CD4-positive, alpha-beta memory T cell (primary cell): ENCODE measurements at regions not wholly inside any gene's neighbourhood (a gene's known extent, or its start where the extent isn't known, plus 50 kb on each side); places are given as distances from the start of the nearest gene placed in this dataset.
"Not testable (repeated sequence)": the region's sequence is repeated elsewhere in the genome, so short reads cannot be mapped to it uniquely, and the experiment has no call there.

ENCODE experiments used
- CTCF ChIA-PET: fragments of 350-600 bp; sonication (Branson Sonifier 250); formaldehyde crosslinking; loops from one replicate; lab custom pipeline; 2021; ENCODE audit warnings: inconsistent platforms; ENCODE audit not compliant: partially characterized antibody; lab: Charles Lee
- POLR2A ChIA-PET: fragments of 350-600 bp; sonication (Branson Sonifier 250); formaldehyde crosslinking; loops from one replicate; lab custom pipeline; 2021; ENCODE audit not compliant: partially characterized antibody; lab: Charles Lee
- DNase-seq, 5 donors: peaks; one replicate each; pipeline versions ENCODE4 v3.0.0 to v3.0.0-alpha.2; 2020 to 2022; ENCODE audit warnings: mixed read lengths in 1 of 5
- H3K27ac ChIP-seq: one replicate; pipeline ENCODE4 v1.7.0; 2013; ENCODE audit warnings: low read depth, low read length
- H3K27me3 ChIP-seq: 2 replicates; pipeline ENCODE4 v1.7.0; 2013; ENCODE audit warnings: mild to moderate bottlenecking, low read length, moderate library complexity; ENCODE audit not compliant: insufficient read depth
- H3K36me3 ChIP-seq: 2 replicates; pipeline ENCODE4 v1.7.0; 2013; ENCODE audit warnings: mild to moderate bottlenecking, low read length, moderate library complexity; ENCODE audit not compliant: insufficient read depth
- H3K4me1 ChIP-seq: 2 replicates; pipeline ENCODE4 v1.7.0; 2013; ENCODE audit warnings: mild to moderate bottlenecking, low read length, moderate library complexity; ENCODE audit not compliant: insufficient read depth
- H3K4me3 ChIP-seq, 2 donors: one replicate each; pipeline ENCODE4 v1.7.0; 2013; ENCODE audit warnings: low read length in 2 of 2, mild to moderate bottlenecking in 1 of 2
- H3K9me3 ChIP-seq, 2 donors: one replicate each; pipeline ENCODE4 v1.7.0; 2013; ENCODE audit warnings: low read length in 2 of 2, control low read depth in 1 of 2; ENCODE audit not compliant: control insufficient read depth in 1 of 2
- H3K27ac Mint-ChIP-seq, 7 donors: one replicate each; pipeline ENCODE4 v1.8.0; 2020 to 2021; ENCODE audit warnings: mixed read lengths in 7 of 7, mild to moderate bottlenecking in 6 of 7, inconsistent platforms in 3 of 7, moderate library complexity in 3 of 7
- H3K27me3 Mint-ChIP-seq, 2 donors: one replicate each; pipeline ENCODE4 v1.8.0; 2020 to 2021; ENCODE audit warnings: mixed read lengths in 2 of 2
- H3K36me3 Mint-ChIP-seq, 2 donors: one replicate each; pipeline ENCODE4 v1.8.0; 2020 to 2021; ENCODE audit warnings: mixed read lengths in 2 of 2, inconsistent platforms in 1 of 2, mild to moderate bottlenecking in 1 of 2
- H3K4me1 Mint-ChIP-seq, 4 donors: one replicate each; pipeline ENCODE4 v1.8.0; 2020 to 2021; ENCODE audit warnings: mixed read lengths in 4 of 4, mild to moderate bottlenecking in 1 of 4
- H3K4me3 Mint-ChIP-seq, 8 donors: one replicate each; pipeline ENCODE4 v1.8.0; 2020 to 2021; ENCODE audit warnings: mixed read lengths in 8 of 8, mild to moderate bottlenecking in 7 of 8, moderate library complexity in 6 of 8, inconsistent platforms in 3 of 8
- H3K9me3 Mint-ChIP-seq, 8 donors: one replicate each; pipeline ENCODE4 v1.8.0; 2020 to 2021; ENCODE audit warnings: mixed read lengths in 8 of 8, mild to moderate bottlenecking in 5 of 8, inconsistent platforms in 3 of 8, moderate library complexity in 1 of 8
- intact Hi-C: fragments of 100-400 bp; cut with micrococcal nuclease; formaldehyde crosslinking; loops from one replicate; pipeline ENCODE4 v1.15.1; 2023

- H3K36me3 ChIP-seq, H3K27me3 Mint-ChIP-seq, H3K4me3 ChIP-seq, POLR2A ChIA-PET, intact Hi-C loops, CTCF ChIA-PET, H3K27ac ChIP-seq, H3K9me3 Mint-ChIP-seq, H3K9me3 ChIP-seq, H3K36me3 Mint-ChIP-seq, H3K27me3 ChIP-seq, H3K4me3 Mint-ChIP-seq, H3K27ac Mint-ChIP-seq, DNase-seq, H3K4me1 ChIP-seq, H3K4me1 Mint-ChIP-seq: not testable (repeated sequence)
These were observed 118.9 kb upstream of the LARP1 start for GRCh38 chr5:154636271-154636670.

DNA sequence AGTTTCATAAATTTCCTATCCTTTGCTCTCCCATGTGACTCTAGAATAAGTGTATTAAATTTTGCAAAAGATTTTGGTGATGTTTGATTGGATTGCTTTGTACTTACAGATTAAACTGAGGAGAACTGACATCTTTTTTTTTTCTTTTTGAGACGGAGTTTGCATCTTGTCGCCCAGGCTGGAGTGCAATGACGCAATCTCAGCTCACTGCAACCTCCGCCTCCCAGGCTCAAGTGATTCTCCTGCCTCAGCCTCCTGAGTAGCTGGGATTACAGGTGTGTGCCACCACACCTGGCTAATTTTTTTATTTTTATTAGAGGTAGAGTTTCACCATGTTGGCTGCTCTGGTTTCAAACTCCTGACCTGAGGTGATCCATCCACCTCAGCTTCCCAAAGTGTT is 121.4 kb upstream of the LARP1 start:
- DNase-seq, H3K36me3 ChIP-seq, H3K4me1 Mint-ChIP-seq, H3K4me3 ChIP-seq, H3K27ac ChIP-seq, H3K27ac Mint-ChIP-seq, POLR2A ChIA-PET, CTCF ChIA-PET, H3K4me1 ChIP-seq, H3K9me3 Mint-ChIP-seq, intact Hi-C loops, H3K36me3 Mint-ChIP-seq, H3K9me3 ChIP-seq, H3K27me3 ChIP-seq, H3K4me3 Mint-ChIP-seq, H3K27me3 Mint-ChIP-seq: not testable (repeated sequence)

GRCh38 chr5:154631141-154631540 is 124.0 kb upstream of the LARP1 start:
- Mint-ChIP-seq H3K36me3 (no peaks in the 10 kb centered on the region), H3K27me3 (peaks cover 0 to 2% of the 10 kb centered on the region in 2 donors), H3K9me3 (peaks cover 0 to 2% (median 0%) of the 10 kb centered on the region in 8 donors), H3K4me1 (no peaks in the 10 kb centered on the region), H3K27ac (no peak overlapping the region), H3K4me3 (no peak overlapping the region)
- DNase-seq = no peak
- no peak overlapping the region for H3K4me3 ChIP-seq
- no peaks in the 10 kb centered on the region for H3K27me3 ChIP-seq
- no peaks in the 10 kb centered on the region for H3K9me3 ChIP-seq
- ChIA-PET CTCF (interaction anchor here (0.6 kb wide), 1 partner anchor 24 kb away, joined by 3 read pairs; no protein-coding TSS in a partner anchor), POLR2A (no interaction called here)
- no peak overlapping the region for H3K27ac ChIP-seq
- intact Hi-C loops = no loop called here
- no peaks in the 10 kb centered on the region for H3K4me1 ChIP-seq
- no peaks in the 10 kb centered on the region for H3K36me3 ChIP-seq

- DNase-seq = no peak
- POLR2A ChIA-PET = no interaction called here
- H3K4me3 Mint-ChIP-seq = no peak overlapping the region
- Histone ChIP-seq H3K27ac (no peak overlapping the region), H3K36me3 (no peaks in the 10 kb centered on the region), H3K4me3 (no peak overlapping the region), H3K27me3 (no peaks in the 10 kb centered on the region), H3K9me3 (no peaks in the 10 kb centered on the region), H3K4me1 (no peaks in the 10 kb centered on the region)
- no peaks in the 10 kb centered on the region for H3K4me1 Mint-ChIP-seq
- H3K36me3 Mint-ChIP-seq = no peaks in the 10 kb centered on the region
- peaks cover 0 to 2% of the 10 kb centered on the region in 2 donors for H3K27me3 Mint-ChIP-seq
- CTCF ChIA-PET = interaction anchor here (1.0 kb wide), 1 partner anchor 10 kb away, joined by 5 read pairs; no protein-coding TSS in a partner anchor
- H3K27ac Mint-ChIP-seq = no peak overlapping the region
- intact Hi-C loops = no loop called here
- peaks cover 0 to under 1% (median 0%) of the 10 kb centered on the region in 8 donors for H3K9me3 Mint-ChIP-seq
These were observed 124.8 kb upstream of the LARP1 start for GRCh38 chr5:154630410-154630809.

DNA sequence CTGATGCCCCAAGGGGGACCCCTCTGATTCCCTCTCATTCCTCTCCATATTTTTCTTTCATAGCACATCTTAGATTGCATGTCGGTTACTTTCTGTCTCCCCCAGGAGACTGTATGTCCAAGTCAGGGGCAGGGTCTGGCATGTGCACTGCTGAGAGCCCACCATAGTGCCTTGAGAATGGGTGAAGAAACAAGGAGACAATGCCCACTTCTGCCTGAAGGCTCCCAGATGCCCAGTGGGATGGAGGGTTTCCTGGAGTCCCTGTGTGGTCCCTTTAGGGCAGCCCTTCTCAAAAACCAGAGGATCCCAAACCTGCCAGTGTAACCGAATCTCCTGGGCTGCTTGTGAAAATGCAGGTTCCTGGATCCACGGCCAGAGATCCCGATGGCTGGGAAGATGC is 126.5 kb upstream of the LARP1 start:
- Histone ChIP-seq H3K4me1 (no peaks in the 10 kb centered on the region), H3K27ac (no peak overlapping the region), H3K4me3 (no peak overlapping the region), H3K9me3 (no peaks in the 10 kb centered on the region), H3K36me3 (no peaks in the 10 kb centered on the region), H3K27me3 (no peaks in the 10 kb centered on the region)
- Mint-ChIP-seq H3K4me3 (no peak overlapping the region), H3K27me3 (peaks cover 2 to 4% of the 10 kb centered on the region in 2 donors), H3K36me3 (no peaks in the 10 kb centered on the region), H3K9me3 (peaks cover 0 to 4% (median 0%) of the 10 kb centered on the region in 8 donors), H3K4me1 (no peaks in the 10 kb centered on the region), H3K27ac (no peak overlapping the region)
- POLR2A ChIA-PET = no interaction called here
- intact Hi-C loops = no loop called here
- DNase-seq = no peak
- CTCF ChIA-PET = no interaction called here

GRCh38 chr5:154627698-154628678 is 127.2 kb upstream of the LARP1 start:
- H3K4me3 ChIP-seq = no peak overlapping the region
- no peak overlapping the region for H3K4me3 Mint-ChIP-seq
- CTCF ChIA-PET = no interaction called here
- H3K9me3 Mint-ChIP-seq = peaks cover 0 to 4% (median 0%) of the 10 kb centered on the region in 8 donors
- no peaks in the 10 kb centered on the region for H3K4me1 Mint-ChIP-seq
- no peak overlapping the region for H3K27ac ChIP-seq
- intact Hi-C loops = no loop called here
- no peaks in the 10 kb centered on the region for H3K27me3 ChIP-seq
- POLR2A ChIA-PET = no interaction called here
- DNase-seq = no peak
- peaks cover 2 to 4% of the 10 kb centered on the region in 2 donors for H3K27me3 Mint-ChIP-seq
- no peaks in the 10 kb centered on the region for H3K9me3 ChIP-seq
- H3K36me3 Mint-ChIP-seq = no peaks in the 10 kb centered on the region
- H3K36me3 ChIP-seq = no peaks in the 10 kb centered on the region
- H3K4me1 ChIP-seq = no peaks in the 10 kb centered on the region
- no peak overlapping the region for H3K27ac Mint-ChIP-seq

DNA sequence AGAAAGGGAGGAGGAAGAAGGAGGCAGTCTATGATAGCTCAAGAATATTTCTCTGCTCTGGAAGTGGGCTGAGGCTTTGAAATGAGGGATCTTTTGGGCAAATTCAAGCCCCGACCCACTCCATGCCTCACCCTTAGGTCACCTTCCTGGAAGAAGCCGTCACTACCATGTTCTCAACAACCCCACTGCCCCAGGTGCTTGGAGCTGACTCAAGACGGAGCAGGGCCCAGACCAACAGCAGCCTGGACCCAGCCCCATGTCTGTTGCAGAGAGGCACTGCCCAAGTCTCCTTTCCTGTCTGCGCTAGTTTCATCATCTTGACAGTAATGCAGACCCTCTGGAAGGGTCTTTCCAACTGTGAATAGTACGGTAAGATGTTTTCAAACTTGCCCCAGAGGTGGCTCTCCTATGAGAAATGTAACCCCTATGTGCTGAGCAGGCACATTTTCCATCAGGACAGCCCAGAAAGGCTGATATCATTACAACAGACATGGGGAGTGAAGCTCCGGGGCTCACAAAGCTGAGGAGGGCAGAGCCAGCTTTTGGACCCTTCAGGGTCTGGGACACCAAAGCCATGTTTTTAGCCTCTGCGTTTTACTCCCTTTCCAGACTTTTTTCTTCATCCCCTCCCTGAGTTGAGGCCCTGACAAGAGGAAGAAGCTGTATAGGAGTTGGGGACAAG is 128.2 kb upstream of the LARP1 start:
- Mint-ChIP-seq H3K9me3 (peaks cover 0 to 4% (median 0%) of the 10 kb centered on the region in 8 donors), H3K4me1 (no peaks in the 10 kb centered on the region), H3K4me3 (no peak overlapping the region), H3K27me3 (peaks cover 2 to 4% of the 10 kb centered on the region in 2 donors), H3K27ac (no peak overlapping the region), H3K36me3 (no peaks in the 10 kb centered on the region)
- no peaks in the 10 kb centered on the region for H3K9me3 ChIP-seq
- no peaks in the 10 kb centered on the region for H3K27me3 ChIP-seq
- POLR2A ChIA-PET = no interaction called here
- DNase-seq = no peak
- no peaks in the 10 kb centered on the region for H3K4me1 ChIP-seq
- H3K27ac ChIP-seq = no peak overlapping the region
- intact Hi-C loops = no loop called here
- H3K36me3 ChIP-seq = no peaks in the 10 kb centered on the region
- CTCF ChIA-PET = no interaction called here
- H3K4me3 ChIP-seq = no peak overlapping the region
